ENCODE measurements at regions not wholly inside any gene's neighbourhood (a gene's known extent, or its start where the extent isn't known, plus 50 kb on each side); places are given as distances from the start of the nearest gene placed in this dataset.

DNA sequence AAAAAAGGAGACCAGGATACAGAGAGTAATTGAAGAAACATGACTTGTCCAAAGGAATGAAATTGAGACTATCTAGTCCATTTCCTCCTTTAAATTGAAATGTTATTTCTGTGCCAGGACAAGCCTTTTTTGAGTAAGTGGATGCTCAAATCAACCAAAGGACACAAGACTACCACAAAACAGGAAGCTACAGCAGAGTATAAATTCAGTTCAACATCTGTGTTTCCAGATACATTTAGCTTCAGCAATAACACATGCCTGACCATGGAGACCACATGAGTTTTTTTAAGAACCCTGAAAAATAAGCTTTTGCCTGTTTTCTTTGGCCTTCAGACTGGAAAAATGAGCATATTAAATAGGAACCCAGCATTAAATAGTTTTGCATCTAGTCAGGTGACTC is 707.5 kb downstream of the ZWINT start:
- TF ChIP-seq, protein P1, sequence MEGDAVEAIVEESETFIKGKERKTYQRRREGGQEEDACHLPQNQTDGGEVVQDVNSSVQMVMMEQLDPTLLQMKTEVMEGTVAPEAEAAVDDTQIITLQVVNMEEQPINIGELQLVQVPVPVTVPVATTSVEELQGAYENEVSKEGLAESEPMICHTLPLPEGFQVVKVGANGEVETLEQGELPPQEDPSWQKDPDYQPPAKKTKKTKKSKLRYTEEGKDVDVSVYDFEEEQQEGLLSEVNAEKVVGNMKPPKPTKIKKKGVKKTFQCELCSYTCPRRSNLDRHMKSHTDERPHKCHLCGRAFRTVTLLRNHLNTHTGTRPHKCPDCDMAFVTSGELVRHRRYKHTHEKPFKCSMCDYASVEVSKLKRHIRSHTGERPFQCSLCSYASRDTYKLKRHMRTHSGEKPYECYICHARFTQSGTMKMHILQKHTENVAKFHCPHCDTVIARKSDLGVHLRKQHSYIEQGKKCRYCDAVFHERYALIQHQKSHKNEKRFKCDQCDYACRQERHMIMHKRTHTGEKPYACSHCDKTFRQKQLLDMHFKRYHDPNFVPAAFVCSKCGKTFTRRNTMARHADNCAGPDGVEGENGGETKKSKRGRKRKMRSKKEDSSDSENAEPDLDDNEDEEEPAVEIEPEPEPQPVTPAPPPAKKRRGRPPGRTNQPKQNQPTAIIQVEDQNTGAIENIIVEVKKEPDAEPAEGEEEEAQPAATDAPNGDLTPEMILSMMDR (IDR thresholded peaks at IDR 0.05), result no peak
- TF ChIP-seq POLR2A (IDR thresholded peaks at IDR 0.05), result no peak

Data from prostate gland (tissue), 2 donors.